Sigmoid colon (tissue), 6 donors: ENCODE measurements at regions not wholly inside any gene's neighbourhood (a gene's known extent, or its start where the extent isn't known, plus 50 kb on each side); places are given as distances from the start of the nearest gene placed in this dataset.

Experiments used
- DNase-seq: peaks from one replicate; pipeline ENCODE4 v3.0.0-alpha.2; 2019
- H3K27ac ChIP-seq, 4 donors: fragments of 200-600 bp; sonication (generic); one replicate each; pipeline ENCODE4 v1.5.1; 2016 to 2019; ENCODE audit warnings: mild to moderate bottlenecking in 1 of 4
- H3K27me3 ChIP-seq, 3 donors: fragments of 200-600 bp; sonication (generic); one replicate each; pipeline ENCODE4 v1.5.1; 2019; ENCODE audit warnings: mild to moderate bottlenecking in 1 of 3
- H3K36me3 ChIP-seq, 4 donors: fragments of 200-600 bp; sonication (generic); one replicate each; pipeline ENCODE4 v1.5.1; 2016 to 2019
- H3K4me1 ChIP-seq, 4 donors: fragments of 200-600 bp; sonication (generic); one replicate each; pipeline ENCODE4 v1.5.1; 2017 to 2019
- H3K4me3 ChIP-seq, 4 donors: fragments of 200-600 bp; sonication (generic); one replicate each; pipeline ENCODE4 v1.5.1; 2017 to 2019; ENCODE audit warnings: mild to moderate bottlenecking in 2 of 4, moderate library complexity in 1 of 4
- H3K9me3 ChIP-seq, 4 donors: fragments of 200-600 bp in 3 of 4; sonication (generic) in 3 of 4; one replicate each; pipeline versions ENCODE4 v1.5.1 to v1.6.1; 2013 to 2019
- EP300 ChIP-seq, 4 donors: sonication (generic); formaldehyde crosslinking; IDR thresholded peaks; one replicate each; pipeline ENCODE4 v1.6.1; 2017; ENCODE audit warnings: antibody characterized with exemption in 4 of 4
- POLR2A ChIP-seq, 2 donors: fragments of 450-650 bp; IDR thresholded peaks; one replicate each; pipeline ENCODE4 v1.6.1; 2016; ENCODE audit warnings: antibody characterized with exemption in 2 of 2, mild to moderate bottlenecking in 2 of 2, moderate library complexity in 2 of 2
- POLR2AphosphoS5 ChIP-seq, 4 donors: sonication (generic); formaldehyde crosslinking; IDR thresholded peaks; one replicate each; pipeline ENCODE4 v1.6.1; 2017; ENCODE audit warnings: antibody characterized with exemption in 4 of 4
- WGBS, 2 donors: extraction: QIAGEN DNeasy Blood & Tissue Kit; methylation state at CpG; one replicate each; pipeline ENCODE4 v1.1.7; 2013; 5-methylcytosine and 5-hydroxymethylcytosine counted together
- intact Hi-C: fragments of 100-400 bp; cut with DNase I; formaldehyde crosslinking; loops from one replicate; pipeline ENCODE4 v1.15.1; 2023
- TF ChIP-seq, protein P1 (sequence below), 4 experiments: fragments of 450-650 bp in 3 of 4; fragments of 200-600 bp in 1 of 4; IDR thresholded peaks; one replicate each; pipeline ENCODE4 v1.5.1; 2016 to 2019; ENCODE audit warnings: antibody characterized with exemption in 4 of 4, mild to moderate bottlenecking in 3 of 4, moderate library complexity in 2 of 4
- donor health status: healthy with polysubstance abuse.
- donor health status: healthy.

DNA sequence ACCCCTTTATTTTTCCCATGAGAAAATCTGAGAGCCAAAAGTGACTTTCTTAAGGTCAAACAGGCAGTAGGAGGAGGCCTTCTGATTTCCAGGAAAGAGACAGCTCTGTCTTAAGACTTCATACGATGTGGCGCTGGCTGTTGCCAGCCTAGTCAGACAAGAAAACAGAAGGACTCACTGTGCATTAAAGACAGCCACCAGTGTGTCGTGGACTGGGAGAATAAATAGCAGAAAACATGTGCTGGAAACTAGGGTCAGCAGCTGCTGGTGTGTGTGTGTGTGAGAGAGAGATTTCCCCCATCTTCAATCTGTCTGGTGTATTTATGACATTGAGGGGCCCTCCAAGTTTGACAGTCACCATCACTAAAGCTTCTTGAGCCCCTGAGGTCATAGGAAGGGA is 708.6 kb upstream of the TMEM132C start:
- intact Hi-C loops = no loop called here
- WGBS, 2 donors = 69 to 75% methylated on average over 3 of the region's 3 CpGs
- no peak for DNase-seq
- no peaks in the 10 kb centered on the region for H3K27me3 ChIP-seq
- no peaks in the 10 kb centered on the region for H3K9me3 ChIP-seq
- no peak for TF ChIP-seq POLR2A (IDR thresholded peaks at IDR 0.05)
- TF ChIP-seq POLR2AphosphoS5 (IDR thresholded peaks at IDR 0.05) = no peak
- TF ChIP-seq, protein P1, sequence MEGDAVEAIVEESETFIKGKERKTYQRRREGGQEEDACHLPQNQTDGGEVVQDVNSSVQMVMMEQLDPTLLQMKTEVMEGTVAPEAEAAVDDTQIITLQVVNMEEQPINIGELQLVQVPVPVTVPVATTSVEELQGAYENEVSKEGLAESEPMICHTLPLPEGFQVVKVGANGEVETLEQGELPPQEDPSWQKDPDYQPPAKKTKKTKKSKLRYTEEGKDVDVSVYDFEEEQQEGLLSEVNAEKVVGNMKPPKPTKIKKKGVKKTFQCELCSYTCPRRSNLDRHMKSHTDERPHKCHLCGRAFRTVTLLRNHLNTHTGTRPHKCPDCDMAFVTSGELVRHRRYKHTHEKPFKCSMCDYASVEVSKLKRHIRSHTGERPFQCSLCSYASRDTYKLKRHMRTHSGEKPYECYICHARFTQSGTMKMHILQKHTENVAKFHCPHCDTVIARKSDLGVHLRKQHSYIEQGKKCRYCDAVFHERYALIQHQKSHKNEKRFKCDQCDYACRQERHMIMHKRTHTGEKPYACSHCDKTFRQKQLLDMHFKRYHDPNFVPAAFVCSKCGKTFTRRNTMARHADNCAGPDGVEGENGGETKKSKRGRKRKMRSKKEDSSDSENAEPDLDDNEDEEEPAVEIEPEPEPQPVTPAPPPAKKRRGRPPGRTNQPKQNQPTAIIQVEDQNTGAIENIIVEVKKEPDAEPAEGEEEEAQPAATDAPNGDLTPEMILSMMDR (IDR thresholded peaks at IDR 0.05) = no peak
- no peak for TF ChIP-seq EP300 (IDR thresholded peaks at IDR 0.05)
- H3K4me3 ChIP-seq = no peak overlapping the region
- H3K27ac ChIP-seq = no peak overlapping the region
- H3K4me1 ChIP-seq = no peaks in the 10 kb centered on the region
- H3K36me3 ChIP-seq = no peaks in the 10 kb centered on the region

DNA sequence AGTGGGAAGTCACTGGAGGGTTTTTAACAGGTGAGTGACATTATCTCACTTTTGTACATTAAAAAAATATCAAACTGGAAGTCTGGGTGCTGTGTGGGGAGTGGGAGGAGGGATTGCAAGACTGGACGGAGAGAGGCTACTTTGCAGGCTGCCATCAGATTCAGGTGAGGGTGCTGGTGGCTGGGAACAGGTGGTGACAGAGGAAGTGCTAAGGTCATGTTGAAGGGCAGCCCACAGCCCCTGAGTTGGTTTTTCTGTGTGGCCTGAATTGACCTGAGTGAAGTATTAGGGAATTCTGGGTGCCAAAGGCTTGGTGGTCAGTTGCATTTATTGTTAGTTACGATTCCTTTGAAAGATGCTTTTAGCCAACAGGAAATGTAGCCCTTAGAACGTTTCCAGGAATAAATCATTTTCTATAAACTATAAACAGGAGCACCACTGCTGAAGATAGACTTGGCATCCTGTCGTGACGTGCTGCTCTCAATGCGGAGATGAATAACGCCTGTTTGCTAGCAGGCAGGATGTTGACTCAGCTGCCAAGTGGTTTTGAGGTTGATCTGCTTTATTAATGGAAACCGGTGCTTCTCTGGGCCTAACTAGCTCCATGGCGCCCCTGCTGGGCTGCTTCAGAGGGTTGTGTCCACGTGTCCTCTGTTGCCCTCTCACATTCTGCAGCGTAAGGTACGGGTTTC is 707.5 kb upstream of the TMEM132C start:
- no peak for DNase-seq
- no peaks in the 10 kb centered on the region for H3K36me3 ChIP-seq
- 26 to 41% methylated on average over 12 of the region's 12 CpGs for WGBS, 2 donors
- H3K27ac ChIP-seq = no peak overlapping the region
- no peaks in the 10 kb centered on the region for H3K9me3 ChIP-seq
- H3K27me3 ChIP-seq = no peaks in the 10 kb centered on the region
- TF ChIP-seq, protein P1 (IDR thresholded peaks at IDR 0.05) = no peak
- TF ChIP-seq EP300 (IDR thresholded peaks at IDR 0.05) = no peak
- TF ChIP-seq POLR2AphosphoS5 (IDR thresholded peaks at IDR 0.05) = no peak
- TF ChIP-seq POLR2A (IDR thresholded peaks at IDR 0.05) = no peak
- no peak overlapping the region for H3K4me3 ChIP-seq
- H3K4me1 ChIP-seq = no peaks in the 10 kb centered on the region
- intact Hi-C loops = no loop called here

DNA sequence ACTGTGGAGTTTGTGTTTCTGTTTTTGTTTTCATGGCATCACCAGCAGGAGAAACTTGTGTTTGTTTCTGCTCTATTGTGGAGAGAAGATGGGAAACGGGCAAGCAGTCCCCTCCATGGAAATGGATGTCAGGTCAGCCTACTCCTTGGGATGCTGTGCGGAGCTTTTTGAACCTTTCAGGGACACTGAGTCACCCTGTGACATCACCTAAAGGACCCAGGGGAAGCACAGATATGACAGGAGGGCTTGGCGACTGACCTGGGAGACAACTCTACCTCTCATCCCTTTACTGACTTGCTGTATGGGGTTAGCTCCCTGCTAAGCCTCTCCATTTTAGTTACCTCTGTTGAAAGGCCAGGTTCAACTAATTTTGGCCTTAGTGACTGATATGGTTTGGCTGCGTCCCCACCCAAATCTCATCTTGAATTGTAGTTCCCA is 706.9 kb upstream of the TMEM132C start:
- Histone ChIP-seq H3K36me3 (no peaks in the 10 kb centered on the region), H3K27ac (no peak overlapping the region), H3K9me3 (no peaks in the 10 kb centered on the region), H3K27me3 (no peaks in the 10 kb centered on the region), H3K4me1 (no peaks in the 10 kb centered on the region), H3K4me3 (no peak overlapping the region)
- WGBS, 2 donors = 91 to 92% methylated on average over 4 of the region's 4 CpGs
- DNase-seq = no peak
- TF ChIP-seq EP300 (IDR thresholded peaks at IDR 0.05) (no peak), POLR2AphosphoS5 (IDR thresholded peaks at IDR 0.05) (no peak)
- intact Hi-C loops = no loop called here

DNA sequence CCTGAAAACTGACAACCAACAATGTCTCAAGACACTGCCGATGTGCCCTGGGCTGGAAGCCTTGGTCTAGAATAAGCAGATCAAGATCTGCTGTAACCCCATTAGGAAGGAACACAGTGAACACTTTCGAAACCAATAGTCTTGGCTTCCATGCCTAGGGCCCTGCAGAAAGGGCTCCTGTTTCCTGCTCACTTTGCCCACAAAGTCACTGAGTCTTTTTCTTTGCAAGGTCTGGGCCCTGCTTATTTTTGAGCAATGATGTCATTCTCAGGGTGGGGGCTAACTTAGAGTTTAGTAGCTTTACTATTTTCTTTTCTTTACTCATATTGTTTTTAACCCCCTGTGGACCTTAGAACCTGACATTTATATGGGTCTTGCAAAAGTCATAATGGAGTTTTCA is 704.2 kb upstream of the TMEM132C start:
- Histone ChIP-seq H3K4me1 (no peaks in the 10 kb centered on the region), H3K27ac (no peak overlapping the region), H3K4me3 (no peak overlapping the region), H3K36me3 (no peaks in the 10 kb centered on the region), H3K9me3 (no peaks in the 10 kb centered on the region), H3K27me3 (no peaks in the 10 kb centered on the region)
- WGBS, 2 donors = 88 to 91% methylated on average over 2 of the region's 2 CpGs
- DNase-seq = no peak
- intact Hi-C loops = no loop called here
- no peak for TF ChIP-seq POLR2AphosphoS5 (IDR thresholded peaks at IDR 0.05)
- TF ChIP-seq EP300 (IDR thresholded peaks at IDR 0.05) = no peak
- TF ChIP-seq, protein P1 (IDR thresholded peaks at IDR 0.05) = no peak
- no peak for TF ChIP-seq POLR2A (IDR thresholded peaks at IDR 0.05)

DNA sequence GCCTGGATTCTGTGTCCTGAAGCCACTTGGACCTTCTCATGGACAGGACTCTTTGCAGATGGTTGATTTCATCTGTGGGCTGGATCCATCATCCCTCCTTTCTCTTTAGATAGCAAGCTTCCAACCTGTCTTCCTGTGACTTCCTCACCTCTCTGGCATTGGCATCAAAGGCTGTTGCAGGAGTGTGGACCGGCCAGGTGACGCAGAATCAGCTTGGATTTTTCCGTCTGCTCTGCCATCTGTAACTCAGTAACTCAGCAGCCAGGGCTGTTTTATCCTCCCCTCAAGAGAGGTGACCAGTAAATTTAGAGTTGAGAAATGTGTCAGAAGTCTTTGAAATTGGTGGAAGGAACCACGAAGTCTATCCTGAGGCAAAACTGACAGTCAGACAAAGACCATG is 701.7 kb upstream of the TMEM132C start:
- TF ChIP-seq POLR2A (IDR thresholded peaks at IDR 0.05) (no peak), POLR2AphosphoS5 (IDR thresholded peaks at IDR 0.05) (no peak), EP300 (IDR thresholded peaks at IDR 0.05) (no peak)
- TF ChIP-seq, protein P1 (IDR thresholded peaks at IDR 0.05) = no peak
- intact Hi-C loops = no loop called here
- WGBS, 2 donors = 91 to 92% methylated on average over 4 of the region's 4 CpGs
- no peak for DNase-seq
- Histone ChIP-seq H3K27me3 (no peaks in the 10 kb centered on the region), H3K9me3 (no peaks in the 10 kb centered on the region), H3K27ac (no peak overlapping the region), H3K4me1 (no peaks in the 10 kb centered on the region), H3K36me3 (no peaks in the 10 kb centered on the region), H3K4me3 (no peak overlapping the region)
